ENCODE measurements at regions not wholly inside any gene's neighbourhood (a gene's known extent, or its start where the extent isn't known, plus 50 kb on each side); places are given as distances from the start of the nearest gene placed in this dataset.

- DNase-seq (ENCODE audit: low read depth in 2 of 2): no peak
- TF ChIP-seq CTCF (conservative IDR thresholded peaks at IDR 0.05 in 1 of 2, IDR thresholded peaks at IDR 0.05 in 1 of 2; ENCODE audit: low read depth in 1 of 2, low read length in 2 of 2) (no peak), EZH2 (IDR thresholded peaks at IDR 0.05; ENCODE audit: low read length, missing control alignments) (no peak)
- Histone ChIP-seq H3K79me2 (ENCODE audit: control insufficient read depth, insufficient read depth, low read length) (no peaks in the 10 kb centered on the region), H3K4me1 (ENCODE audit: control insufficient read depth, extremely low read depth, insufficient read depth, low read length) (no peaks in the 10 kb centered on the region), H3K4me3 (replicated peaks in 1 of 4; ENCODE audit: control extremely low read depth in 1 of 4, insufficient read depth in 1 of 4, low read depth in 3 of 4, low read length in 4 of 4) (no peak overlapping the region), H4K20me1 (ENCODE audit: control insufficient read depth, extremely low read depth, insufficient read depth, low read length) (no peaks in the 10 kb centered on the region), H3K27me3 (ENCODE audit: control insufficient read depth, insufficient read depth, low read length) (no peaks in the 10 kb centered on the region), H2AFZ (ENCODE audit: low read length) (no peak overlapping the region), H3K36me3 (ENCODE audit: control insufficient read depth, insufficient read depth, low read length) (no peaks in the 10 kb centered on the region), H3K9me3 (ENCODE audit: control insufficient read depth, insufficient read depth, low read depth, low read length) (no peaks in the 10 kb centered on the region), H3K27ac (ENCODE audit: insufficient read depth, low read length) (no peak overlapping the region), H3K4me2 (ENCODE audit: extremely low read depth, insufficient read depth, low read length) (no peak overlapping the region), H3K9ac (ENCODE audit: insufficient read depth, low read length) (no peak overlapping the region)
Observed at GRCh38 chrX:144716187-144716586, 531.1 kb upstream of the SPANXN1 start.

- Histone ChIP-seq H3K9me3 (ENCODE audit: control insufficient read depth, insufficient read depth, low read depth, low read length) (no peaks in the 10 kb centered on the region), H3K79me2 (ENCODE audit: control insufficient read depth, insufficient read depth, low read length) (no peaks in the 10 kb centered on the region), H4K20me1 (ENCODE audit: control insufficient read depth, extremely low read depth, insufficient read depth, low read length) (no peaks in the 10 kb centered on the region), H3K4me3 (replicated peaks in 1 of 4; ENCODE audit: control extremely low read depth in 1 of 4, insufficient read depth in 1 of 4, low read depth in 3 of 4, low read length in 4 of 4) (no peak overlapping the region), H3K4me1 (ENCODE audit: control insufficient read depth, extremely low read depth, insufficient read depth, low read length) (no peaks in the 10 kb centered on the region), H3K27me3 (ENCODE audit: control insufficient read depth, insufficient read depth, low read length) (no peaks in the 10 kb centered on the region), H3K27ac (ENCODE audit: insufficient read depth, low read length) (no peak overlapping the region), H3K4me2 (ENCODE audit: extremely low read depth, insufficient read depth, low read length) (no peak overlapping the region), H3K36me3 (ENCODE audit: control insufficient read depth, insufficient read depth, low read length) (no peaks in the 10 kb centered on the region), H3K9ac (ENCODE audit: insufficient read depth, low read length) (no peak overlapping the region), H2AFZ (ENCODE audit: low read length) (no peak overlapping the region)
- TF ChIP-seq CTCF (conservative IDR thresholded peaks at IDR 0.05 in 1 of 2, IDR thresholded peaks at IDR 0.05 in 1 of 2; ENCODE audit: low read depth in 1 of 2, low read length in 2 of 2): no peak
- no peak for DNase-seq (ENCODE audit: low read depth in 2 of 2)
Observed at GRCh38 chrX:144717682-144718081, 529.6 kb upstream of the SPANXN1 start.

- no peak overlapping the region for H3K27ac ChIP-seq (ENCODE audit: insufficient read depth, low read length)
- H3K36me3 ChIP-seq (ENCODE audit: control insufficient read depth, insufficient read depth, low read length): no peaks in the 10 kb centered on the region
- H3K27me3 ChIP-seq (ENCODE audit: control insufficient read depth, insufficient read depth, low read length): no peaks in the 10 kb centered on the region
- no peaks in the 10 kb centered on the region for H3K4me1 ChIP-seq (ENCODE audit: control insufficient read depth, extremely low read depth, insufficient read depth, low read length)
- DNase-seq (ENCODE audit: low read depth in 2 of 2): no peak
- H3K4me3 ChIP-seq (replicated peaks in 1 of 4; ENCODE audit: control extremely low read depth in 1 of 4, insufficient read depth in 1 of 4, low read depth in 3 of 4, low read length in 4 of 4): no peak overlapping the region
- H3K79me2 ChIP-seq (ENCODE audit: control insufficient read depth, insufficient read depth, low read length): no peaks in the 10 kb centered on the region
- no peak for TF ChIP-seq CTCF (conservative IDR thresholded peaks at IDR 0.05 in 1 of 2, IDR thresholded peaks at IDR 0.05 in 1 of 2; ENCODE audit: low read depth in 1 of 2, low read length in 2 of 2)
- no peak for TF ChIP-seq EZH2 (IDR thresholded peaks at IDR 0.05; ENCODE audit: low read length, missing control alignments)
- no peak overlapping the region for H3K9ac ChIP-seq (ENCODE audit: insufficient read depth, low read length)
- no peaks in the 10 kb centered on the region for H3K9me3 ChIP-seq (ENCODE audit: control insufficient read depth, insufficient read depth, low read depth, low read length)
- no peak overlapping the region for H2AFZ ChIP-seq (ENCODE audit: low read length)
- H4K20me1 ChIP-seq (ENCODE audit: control insufficient read depth, extremely low read depth, insufficient read depth, low read length): no peaks in the 10 kb centered on the region
- H3K4me2 ChIP-seq (ENCODE audit: extremely low read depth, insufficient read depth, low read length): no peak overlapping the region
Observed at GRCh38 chrX:144722307-144722706, 525.0 kb upstream of the SPANXN1 start.

All from fibroblast of lung (primary cell).